ENCODE measurements at regions not wholly inside any gene's neighbourhood (a gene's known extent, or its start where the extent isn't known, plus 50 kb on each side); places are given as distances from the start of the nearest gene placed in this dataset.

DNA sequence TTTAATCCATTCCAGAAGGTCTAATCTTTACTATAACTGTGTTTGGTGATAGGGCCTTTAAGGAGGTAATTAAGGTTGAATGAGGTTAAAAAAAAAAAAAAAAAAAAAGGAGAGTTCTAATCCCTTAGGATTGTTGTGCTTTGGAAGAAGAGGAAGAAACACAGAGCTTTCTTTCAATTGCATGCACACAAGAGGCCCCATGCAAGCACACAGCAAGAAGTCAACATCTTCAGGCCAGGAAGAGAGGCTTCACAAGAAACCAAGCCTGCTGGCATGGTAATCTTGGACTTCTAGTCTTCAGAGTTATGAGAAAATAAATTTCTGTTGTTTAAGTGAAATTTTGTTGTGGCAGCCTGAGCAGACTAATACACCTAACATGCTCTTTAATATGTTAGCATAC is 118.6 kb downstream of the NAA11 start:
- no peak for TF ChIP-seq ZNF282 (CRISPR knock-in tag; IDR thresholded peaks at IDR 0.05)
- no peak for TF ChIP-seq ZNF384 (IDR thresholded peaks at IDR 0.05; ENCODE audit: low read depth, low read length)
- no peak for TF ChIP-seq ZC3H11A (IDR thresholded peaks at IDR 0.05; ENCODE audit: low read depth, low read length)
- no peak for TF ChIP-seq EP300 (IDR thresholded peaks at IDR 0.05; ENCODE audit: low read length)

All from K562 (cell line).